B cell (primary cell): ENCODE measurements at regions not wholly inside any gene's neighbourhood (a gene's known extent, or its start where the extent isn't known, plus 50 kb on each side); places are given as distances from the start of the nearest gene placed in this dataset.

Experiments
- EZH2 ChIP-seq: IDR thresholded peaks from 2 replicates; pipeline ENCODE4 v1.6.1; 2012; ENCODE audit warnings: borderline replicate concordance, low read depth, mild to moderate bottlenecking, moderate library complexity, low read length; ENCODE audit not compliant: insufficient read depth, poor library complexity, severe bottlenecking
- TF ChIP-seq, protein P1 (sequence below): fragments of 200-600 bp; IDR thresholded peaks from one replicate; pipeline ENCODE4 v1.8.0; 2022; ENCODE audit warnings: antibody characterized with exemption, mild to moderate bottlenecking

DNA sequence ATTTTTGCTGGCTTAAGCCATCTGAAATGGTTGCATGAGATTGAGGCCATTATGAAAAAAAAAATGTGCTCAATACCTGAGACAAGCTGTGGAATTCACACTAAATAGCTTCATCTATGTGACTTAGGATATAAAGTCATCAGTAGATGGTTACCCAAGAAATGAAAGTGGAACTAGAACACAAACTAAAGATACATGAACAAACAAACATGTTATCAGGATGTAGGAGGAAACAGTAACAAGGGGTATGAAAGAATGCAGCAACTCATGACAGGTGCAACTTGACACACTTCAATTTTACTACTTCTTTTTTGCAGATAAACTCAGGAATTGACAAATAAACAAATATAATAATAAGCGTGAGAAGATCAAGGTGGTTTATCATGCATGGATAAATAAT lies 155.0 kb downstream of the WT1 start:
- TF ChIP-seq, protein P1, sequence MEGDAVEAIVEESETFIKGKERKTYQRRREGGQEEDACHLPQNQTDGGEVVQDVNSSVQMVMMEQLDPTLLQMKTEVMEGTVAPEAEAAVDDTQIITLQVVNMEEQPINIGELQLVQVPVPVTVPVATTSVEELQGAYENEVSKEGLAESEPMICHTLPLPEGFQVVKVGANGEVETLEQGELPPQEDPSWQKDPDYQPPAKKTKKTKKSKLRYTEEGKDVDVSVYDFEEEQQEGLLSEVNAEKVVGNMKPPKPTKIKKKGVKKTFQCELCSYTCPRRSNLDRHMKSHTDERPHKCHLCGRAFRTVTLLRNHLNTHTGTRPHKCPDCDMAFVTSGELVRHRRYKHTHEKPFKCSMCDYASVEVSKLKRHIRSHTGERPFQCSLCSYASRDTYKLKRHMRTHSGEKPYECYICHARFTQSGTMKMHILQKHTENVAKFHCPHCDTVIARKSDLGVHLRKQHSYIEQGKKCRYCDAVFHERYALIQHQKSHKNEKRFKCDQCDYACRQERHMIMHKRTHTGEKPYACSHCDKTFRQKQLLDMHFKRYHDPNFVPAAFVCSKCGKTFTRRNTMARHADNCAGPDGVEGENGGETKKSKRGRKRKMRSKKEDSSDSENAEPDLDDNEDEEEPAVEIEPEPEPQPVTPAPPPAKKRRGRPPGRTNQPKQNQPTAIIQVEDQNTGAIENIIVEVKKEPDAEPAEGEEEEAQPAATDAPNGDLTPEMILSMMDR, result no peak
- no peak for TF ChIP-seq EZH2
